ENCODE measurements at regions not wholly inside any gene's neighbourhood (a gene's known extent, or its start where the extent isn't known, plus 50 kb on each side); places are given as distances from the start of the nearest gene placed in this dataset.

- no peaks in the 10 kb centered on the region for H3K27me3 ChIP-seq (replicated peaks; ENCODE audit: control insufficient read depth, insufficient read depth, low read length)
- H3K4me3 ChIP-seq (replicated peaks; ENCODE audit: low read depth, low read length), result no peak overlapping the region
- no peak for DNase-seq (ENCODE audit: extremely low read depth, insufficient read length)
- H3K36me3 ChIP-seq (ENCODE audit: control insufficient read depth, insufficient read depth, low read length), result no peaks in the 10 kb centered on the region
- no peak for TF ChIP-seq CTCF (IDR thresholded peaks at IDR 0.05; ENCODE audit: insufficient read depth, low read length, poor library complexity, severe bottlenecking)
Observed at GRCh38 chr12:46483572-46484395, 111.2 kb upstream of the SLC38A2 start.

DNA sequence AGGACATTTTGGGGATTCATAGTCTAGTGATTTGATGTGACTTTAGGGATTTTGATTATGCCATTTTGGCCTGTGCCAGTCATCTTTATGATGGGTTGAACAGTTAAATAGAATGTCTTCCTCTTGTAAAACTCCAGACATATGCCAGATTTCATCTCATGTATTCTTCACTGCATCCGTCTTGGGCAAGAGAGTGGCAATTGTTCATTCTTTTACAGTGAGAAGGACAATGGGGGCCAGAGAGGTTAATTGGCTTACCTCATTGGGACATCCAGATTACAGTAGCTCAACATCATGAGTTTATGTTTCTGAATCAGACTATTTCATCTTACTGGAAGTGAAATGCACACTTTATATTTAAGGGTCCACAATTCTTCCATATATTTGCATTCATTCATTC, 108.2 kb upstream of the SLC38A2 start:
- DNase-seq (ENCODE audit: extremely low read depth, insufficient read length), result no peak
- Histone ChIP-seq H3K36me3 (ENCODE audit: control insufficient read depth, insufficient read depth, low read length) (no peaks in the 10 kb centered on the region), H3K4me3 (replicated peaks; ENCODE audit: low read depth, low read length) (no peak overlapping the region), H3K27me3 (replicated peaks; ENCODE audit: control insufficient read depth, insufficient read depth, low read length) (no peaks in the 10 kb centered on the region)
- no peak for TF ChIP-seq CTCF (IDR thresholded peaks at IDR 0.05; ENCODE audit: insufficient read depth, low read length, poor library complexity, severe bottlenecking)

DNA sequence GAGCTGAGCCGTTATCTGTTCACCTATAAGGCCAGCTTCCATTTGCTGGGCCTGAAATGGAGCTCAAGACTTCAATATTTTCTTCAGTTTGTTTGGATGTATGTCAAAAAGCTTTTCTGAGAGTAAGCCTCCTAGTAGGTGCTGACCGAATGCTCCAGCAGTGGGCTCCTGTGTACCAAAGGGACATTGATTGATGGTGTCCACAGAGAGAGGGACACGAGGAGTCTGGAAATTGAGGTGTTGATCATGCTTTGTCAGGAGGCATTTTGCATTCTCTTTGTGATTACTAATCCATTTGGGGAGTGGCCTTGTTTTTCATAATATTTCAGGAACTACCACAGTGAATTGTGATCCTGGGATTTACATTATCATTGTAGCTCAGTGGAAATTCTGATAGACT, 107.7 kb upstream of the SLC38A2 start:
- no peak for TF ChIP-seq CTCF (IDR thresholded peaks at IDR 0.05; ENCODE audit: insufficient read depth, low read length, poor library complexity, severe bottlenecking)
- Histone ChIP-seq H3K27me3 (replicated peaks; ENCODE audit: control insufficient read depth, insufficient read depth, low read length) (no peaks in the 10 kb centered on the region), H3K4me3 (replicated peaks; ENCODE audit: low read depth, low read length) (no peak overlapping the region), H3K36me3 (ENCODE audit: control insufficient read depth, insufficient read depth, low read length) (no peaks in the 10 kb centered on the region)
- DNase-seq (ENCODE audit: extremely low read depth, insufficient read length), result no peak

GRCh38 chr12:46478123-46478522, 105.5 kb upstream of the SLC38A2 start:
- Histone ChIP-seq H3K4me3 (replicated peaks; ENCODE audit: low read depth, low read length) (no peak overlapping the region), H3K27me3 (replicated peaks; ENCODE audit: control insufficient read depth, insufficient read depth, low read length) (no peaks in the 10 kb centered on the region), H3K36me3 (ENCODE audit: control insufficient read depth, insufficient read depth, low read length) (no peaks in the 10 kb centered on the region)
- no peak for TF ChIP-seq CTCF (IDR thresholded peaks at IDR 0.05; ENCODE audit: insufficient read depth, low read length, poor library complexity, severe bottlenecking)
- DNase-seq (ENCODE audit: extremely low read depth, insufficient read length), result no peak

- no peaks in the 10 kb centered on the region for H3K27me3 ChIP-seq (replicated peaks; ENCODE audit: control insufficient read depth, insufficient read depth, low read length)
Observed at GRCh38 chr12:46477541-46477940, 105.0 kb upstream of the SLC38A2 start.

More at GRCh38 chr12:46477541-46477940, 105.0 kb upstream of the SLC38A2 start:
- no peak for TF ChIP-seq CTCF (IDR thresholded peaks at IDR 0.05; ENCODE audit: insufficient read depth, low read length, poor library complexity, severe bottlenecking)
- no peak for DNase-seq (ENCODE audit: extremely low read depth, insufficient read length)
- Histone ChIP-seq H3K36me3 (ENCODE audit: control insufficient read depth, insufficient read depth, low read length) (no peaks in the 10 kb centered on the region), H3K4me3 (replicated peaks; ENCODE audit: low read depth, low read length) (no peak overlapping the region)
